ACC112 (cell line): ENCODE measurements at regions not wholly inside any gene's neighbourhood (a gene's known extent, or its start where the extent isn't known, plus 50 kb on each side); places are given as distances from the start of the nearest gene placed in this dataset.
"Not testable (repeated sequence)": the region's sequence is repeated elsewhere in the genome, so short reads cannot be mapped to it uniquely, and the experiment has no call there.

Experiments
- H2AFZ ChIP-seq: fragments of 200-600 bp; sonication (generic); one replicate; pipeline ENCODE4 v1.6.0; 2017; ENCODE audit warnings: antibody characterized with exemption, low read length; ENCODE audit not compliant: unreplicated experiment
- H3K27ac ChIP-seq: fragments of 200-600 bp; sonication (generic); 2 replicates; pipeline ENCODE4 v1.5.1; 2014; ENCODE audit warnings: low read depth, mild to moderate bottlenecking, antibody characterized with exemption, low read length, moderate library complexity
- H3K27me3 ChIP-seq: fragments of 200-600 bp; sonication (generic); 2 replicates; pipeline ENCODE4 v1.6.1; 2014; ENCODE audit warnings: mild to moderate bottlenecking, antibody characterized with exemption, low read length, moderate library complexity, mixed read lengths; ENCODE audit not compliant: insufficient read depth
- H3K36me3 ChIP-seq: fragments of 200-600 bp; sonication (generic); 2 replicates; pipeline ENCODE4 v1.6.1; 2016; ENCODE audit warnings: mild to moderate bottlenecking, antibody characterized with exemption, low read length, moderate library complexity, mixed read lengths; ENCODE audit not compliant: insufficient read depth
- H3K4me1 ChIP-seq: fragments of 200-600 bp; sonication (generic); one replicate; pipeline ENCODE4 v1.6.1; 2016; ENCODE audit warnings: low read length, mixed read lengths; ENCODE audit not compliant: insufficient read depth, unreplicated experiment, control insufficient read depth
- H3K4me3 ChIP-seq: fragments of 200-600 bp; sonication (generic); 2 replicates; pipeline ENCODE4 v1.5.1; 2014; ENCODE audit warnings: mild to moderate bottlenecking, low read depth, low read length
- H3K79me2 ChIP-seq: fragments of 200-600 bp; sonication (generic); one replicate; pipeline ENCODE4 v1.6.0; 2016; ENCODE audit warnings: low read length; ENCODE audit not compliant: control insufficient read depth, unreplicated experiment, insufficient read depth

- H3K27me3 ChIP-seq: no peaks in the 10 kb centered on the region
- H3K4me1 ChIP-seq: peaks cover 9% of the 10 kb centered on the region
- H3K4me3 ChIP-seq: peak overlapping the region; percentile 20; the same call in 1 of the 2 replicates
- H3K79me2 ChIP-seq: no peaks in the 10 kb centered on the region
- no peaks in the 10 kb centered on the region for H3K36me3 ChIP-seq
- H3K27ac ChIP-seq: peak overlapping the region; percentile 8; the same call in 1 of the 2 replicates
- no peak overlapping the region for H2AFZ ChIP-seq
These were observed 448.0 kb downstream of the KCNT2 start for GRCh38 chr1:196160066-196160795.

GRCh38 chr1:196155586-196155985 lies 452.7 kb downstream of the KCNT2 start:
- no peaks in the 10 kb centered on the region for H3K36me3 ChIP-seq
- H2AFZ ChIP-seq: no peak overlapping the region
- no peak overlapping the region for H3K27ac ChIP-seq
- H3K79me2 ChIP-seq: no peaks in the 10 kb centered on the region
- H3K4me1 ChIP-seq: peaks cover 11% of the 10 kb centered on the region
- no peak overlapping the region for H3K4me3 ChIP-seq
- no peaks in the 10 kb centered on the region for H3K27me3 ChIP-seq

GRCh38 chr1:196152975-196153374 lies 455.3 kb downstream of the KCNT2 start:
- Histone ChIP-seq H3K27ac (no peak overlapping the region), H3K4me3 (no peak overlapping the region), H3K79me2 (no peaks in the 10 kb centered on the region), H2AFZ (no peak overlapping the region), H3K27me3 (no peaks in the 10 kb centered on the region), H3K36me3 (no peaks in the 10 kb centered on the region), H3K4me1 (peaks cover 5% of the 10 kb centered on the region)

GRCh38 chr1:196152086-196152485 lies 456.2 kb downstream of the KCNT2 start:
- Histone ChIP-seq H3K4me3 (no peak overlapping the region), H3K4me1 (peaks cover 8% of the 10 kb centered on the region), H3K27ac (no peak overlapping the region), H3K36me3 (no peaks in the 10 kb centered on the region), H3K27me3 (no peaks in the 10 kb centered on the region), H3K79me2 (no peaks in the 10 kb centered on the region), H2AFZ (peak overlapping the region; percentile 42)

- Histone ChIP-seq H3K4me3 (no peak overlapping the region), H3K27me3 (no peaks in the 10 kb centered on the region), H3K4me1 (peaks cover 10% of the 10 kb centered on the region), H2AFZ (no peak overlapping the region), H3K79me2 (no peaks in the 10 kb centered on the region), H3K27ac (no peak overlapping the region), H3K36me3 (no peaks in the 10 kb centered on the region)
These were observed 459.8 kb downstream of the KCNT2 start for GRCh38 chr1:196148367-196148970.

- peak overlapping the region; percentile 79 for H2AFZ ChIP-seq
- no peaks in the 10 kb centered on the region for H3K27me3 ChIP-seq
- H3K4me1 ChIP-seq: peaks cover 10% of the 10 kb centered on the region
- H3K27ac ChIP-seq: no peak overlapping the region
- H3K36me3 ChIP-seq: no peaks in the 10 kb centered on the region
- no peak overlapping the region; the same call in 1 of the 2 replicates for H3K4me3 ChIP-seq
- no peaks in the 10 kb centered on the region for H3K79me2 ChIP-seq
These were observed 460.7 kb downstream of the KCNT2 start for GRCh38 chr1:196147530-196147929.

GRCh38 chr1:196145151-196145550 lies 463.1 kb downstream of the KCNT2 start:
- not testable (repeated sequence) for H3K36me3 ChIP-seq, H3K27me3 ChIP-seq, H2AFZ ChIP-seq, H3K4me3 ChIP-seq, H3K27ac ChIP-seq, H3K79me2 ChIP-seq, H3K4me1 ChIP-seq

GRCh38 chr1:196144588-196144987 lies 463.7 kb downstream of the KCNT2 start:
- Histone ChIP-seq H2AFZ (no peak overlapping the region), H3K79me2 (no peaks in the 10 kb centered on the region), H3K36me3 (no peaks in the 10 kb centered on the region), H3K27me3 (no peaks in the 10 kb centered on the region), H3K4me3 (no peak overlapping the region), H3K4me1 (peaks cover 4% of the 10 kb centered on the region), H3K27ac (no peak overlapping the region)

GRCh38 chr1:196143602-196144342 lies 464.5 kb downstream of the KCNT2 start:
- Histone ChIP-seq H3K4me3 (no peak overlapping the region), H2AFZ (no peak overlapping the region), H3K36me3 (no peaks in the 10 kb centered on the region), H3K27me3 (no peaks in the 10 kb centered on the region), H3K79me2 (no peaks in the 10 kb centered on the region), H3K4me1 (peaks cover 4% of the 10 kb centered on the region), H3K27ac (no peak overlapping the region)

GRCh38 chr1:196142111-196142640 lies 466.1 kb downstream of the KCNT2 start:
- Histone ChIP-seq H2AFZ (no peak overlapping the region), H3K4me3 (no peak overlapping the region), H3K27ac (no peak overlapping the region), H3K27me3 (no peaks in the 10 kb centered on the region), H3K36me3 (no peaks in the 10 kb centered on the region), H3K4me1 (peaks cover 3% of the 10 kb centered on the region), H3K79me2 (no peaks in the 10 kb centered on the region)
